ENCODE measurements at regions not wholly inside any gene's neighbourhood (a gene's known extent, or its start where the extent isn't known, plus 50 kb on each side); places are given as distances from the start of the nearest gene placed in this dataset.

DNA sequence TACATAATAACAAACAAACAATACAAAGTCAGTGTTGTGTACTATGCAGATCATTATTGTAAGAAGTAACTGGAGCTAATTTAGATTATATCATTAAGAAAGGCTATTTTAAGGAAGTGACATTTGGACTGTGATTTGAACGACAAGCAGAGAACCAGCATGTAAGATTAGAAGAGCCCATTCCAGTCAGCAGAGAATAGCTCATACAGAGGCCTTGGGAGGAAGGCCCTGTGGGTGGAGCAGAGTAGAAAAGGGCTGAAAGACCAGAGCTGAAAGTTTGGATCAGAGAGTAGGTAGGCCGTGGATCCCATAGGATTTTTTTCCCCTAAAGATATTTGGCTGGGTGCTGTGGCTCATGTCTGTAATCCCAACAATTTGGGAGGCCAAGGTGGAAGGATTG lies 190.1 kb downstream of the OMA1 start:
- no peak for DNase-seq (ENCODE audit: low read depth)
- TF ChIP-seq CTCF (IDR thresholded peaks at IDR 0.05; ENCODE audit: control insufficient read depth, extremely low read depth, insufficient read depth), result no peak
- no peak overlapping the region for H3K4me3 ChIP-seq (ENCODE audit: low read depth, low read length)

GRCh38 chr1:58353168-58353567 lies 193.4 kb downstream of the OMA1 start:
- TF ChIP-seq CTCF (IDR thresholded peaks at IDR 0.05; ENCODE audit: control insufficient read depth, extremely low read depth, insufficient read depth), result no peak
- DNase-seq (ENCODE audit: low read depth), result no peak
- no peak overlapping the region for H3K4me3 ChIP-seq (ENCODE audit: low read depth, low read length)

GRCh38 chr1:58352476-58353092 lies 193.9 kb downstream of the OMA1 start:
- H3K4me3 ChIP-seq (ENCODE audit: low read depth, low read length), result no peak overlapping the region
- DNase-seq (ENCODE audit: low read depth), result no peak
- no peak for TF ChIP-seq CTCF (IDR thresholded peaks at IDR 0.05; ENCODE audit: control insufficient read depth, extremely low read depth, insufficient read depth)

GRCh38 chr1:58346036-58346355 lies 200.5 kb downstream of the OMA1 start:
- no peak overlapping the region for H3K4me3 ChIP-seq (ENCODE audit: low read depth, low read length)
- TF ChIP-seq CTCF (IDR thresholded peaks at IDR 0.05; ENCODE audit: control insufficient read depth, extremely low read depth, insufficient read depth), result no peak

DNA sequence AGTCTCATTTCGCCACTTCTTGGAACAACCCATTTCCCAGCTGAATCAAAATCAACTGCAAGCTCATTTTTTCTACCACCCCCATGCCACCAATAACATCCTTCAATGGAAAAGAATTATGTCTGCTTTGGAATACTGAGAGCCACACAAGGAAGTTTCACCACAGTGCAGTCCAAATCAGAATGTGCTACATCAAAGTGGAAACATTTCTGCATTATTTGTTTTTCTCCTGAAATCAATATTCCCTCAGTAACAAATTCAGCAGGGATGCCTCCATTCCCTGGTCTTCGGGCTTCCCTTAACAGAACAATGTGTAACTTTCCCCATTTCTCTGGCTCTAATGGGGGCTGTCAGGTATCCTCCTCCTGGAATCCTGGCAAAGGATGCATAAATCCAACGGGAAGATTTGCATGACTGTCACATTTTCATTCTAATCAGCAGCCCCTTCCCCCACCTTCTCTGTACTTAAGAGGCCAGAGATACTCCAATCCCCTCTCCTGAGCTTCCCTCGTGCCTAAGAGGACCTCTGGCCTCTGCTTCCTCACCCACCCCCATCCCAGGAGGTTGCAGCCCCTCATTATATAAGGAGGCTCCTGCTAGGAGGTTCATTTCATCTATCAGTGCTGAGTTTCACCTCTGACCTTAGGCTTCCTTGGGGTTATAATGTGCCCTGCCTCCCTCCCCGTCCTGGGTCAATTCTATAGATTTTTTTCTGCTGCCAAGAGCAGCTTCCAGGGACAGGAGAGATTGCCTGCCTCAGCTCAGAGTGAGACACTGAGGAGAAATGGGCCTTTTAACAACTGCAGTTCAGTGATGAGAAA lies 201.1 kb downstream of the OMA1 start:
- DNase-seq (ENCODE audit: low read depth), result no peak

More at GRCh38 chr1:58346036-58346355, 200.5 kb downstream of the OMA1 start:
- no peak for DNase-seq (ENCODE audit: low read depth)

DNA sequence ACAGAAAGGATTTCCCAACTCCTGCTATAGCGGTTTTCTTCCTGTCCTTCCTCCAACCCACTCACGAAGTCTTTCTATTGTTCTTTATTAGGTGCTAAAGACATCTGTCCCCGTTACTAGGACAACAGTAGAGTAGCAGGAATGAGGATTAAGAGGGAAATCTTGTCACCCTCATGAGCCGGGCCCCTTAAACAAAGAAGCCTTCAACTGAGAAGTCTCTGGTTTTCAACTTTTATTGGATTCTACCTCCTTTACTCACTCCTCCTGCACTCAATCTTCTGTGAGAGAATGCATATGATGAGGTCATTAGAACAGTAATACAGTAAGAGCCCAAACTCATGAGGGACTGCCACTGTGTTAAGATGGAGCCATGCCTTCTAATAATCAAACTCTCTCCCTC lies 206.3 kb downstream of the OMA1 start:
- no peak for TF ChIP-seq CTCF (IDR thresholded peaks at IDR 0.05; ENCODE audit: control insufficient read depth, extremely low read depth, insufficient read depth)
- no peak overlapping the region for H3K4me3 ChIP-seq (ENCODE audit: low read depth, low read length)
- DNase-seq (ENCODE audit: low read depth), result no peak

More for the DNA sequence above, 201.1 kb downstream of the OMA1 start:
- no peak overlapping the region for H3K4me3 ChIP-seq (ENCODE audit: low read depth, low read length)
- no peak for TF ChIP-seq CTCF (IDR thresholded peaks at IDR 0.05; ENCODE audit: control insufficient read depth, extremely low read depth, insufficient read depth)

All from LNCaP clone FGC (cell line).